GM18861 (cell line): ENCODE measurements at regions not wholly inside any gene's neighbourhood (a gene's known extent, or its start where the extent isn't known, plus 50 kb on each side); places are given as distances from the start of the nearest gene placed in this dataset.

ENCODE experiments used
- ATAC-seq: cut with Tn5 transposase; IDR thresholded peaks from one replicate; pipeline ENCODE4 v1.9.1; 2021; ENCODE audit not compliant: unreplicated experiment

DNA sequence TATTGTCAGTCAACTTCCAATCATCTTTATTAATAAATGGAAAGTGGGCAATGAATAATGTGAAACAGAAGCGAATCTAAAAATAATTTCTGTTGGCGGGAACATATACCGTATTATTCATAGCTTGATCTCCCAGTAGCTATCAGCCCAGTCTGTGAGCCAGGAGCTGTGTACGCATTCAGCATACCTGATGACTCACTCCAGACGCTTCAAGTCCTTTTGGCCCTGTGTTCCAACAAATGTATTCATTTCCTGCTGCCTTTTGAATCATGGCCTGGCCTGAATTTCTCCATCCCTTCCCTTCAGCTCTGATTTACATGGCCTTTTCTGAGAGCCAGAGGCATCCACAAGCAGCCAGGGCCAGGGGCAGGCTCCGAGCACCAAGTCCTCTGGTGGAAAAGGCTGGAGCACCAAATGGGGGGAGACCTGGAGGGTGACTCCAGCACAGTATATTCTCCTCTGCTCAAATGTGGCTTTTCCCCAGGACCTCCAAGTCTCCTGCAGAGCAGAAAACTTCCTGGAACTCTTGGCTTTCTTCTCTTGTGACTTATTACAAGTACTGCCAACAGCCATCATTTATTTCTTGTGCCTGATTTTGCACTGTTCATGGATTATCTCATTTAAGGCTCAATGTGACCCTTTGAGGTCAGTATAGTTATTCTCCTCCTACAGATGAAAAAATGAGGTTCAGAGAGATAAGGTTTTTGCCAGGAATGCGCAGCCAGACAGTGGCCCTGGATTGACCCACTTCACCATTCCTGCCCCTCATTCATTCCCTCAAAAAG is 108.7 kb downstream of the EN1 start:
- ATAC-seq, result no peak

DNA sequence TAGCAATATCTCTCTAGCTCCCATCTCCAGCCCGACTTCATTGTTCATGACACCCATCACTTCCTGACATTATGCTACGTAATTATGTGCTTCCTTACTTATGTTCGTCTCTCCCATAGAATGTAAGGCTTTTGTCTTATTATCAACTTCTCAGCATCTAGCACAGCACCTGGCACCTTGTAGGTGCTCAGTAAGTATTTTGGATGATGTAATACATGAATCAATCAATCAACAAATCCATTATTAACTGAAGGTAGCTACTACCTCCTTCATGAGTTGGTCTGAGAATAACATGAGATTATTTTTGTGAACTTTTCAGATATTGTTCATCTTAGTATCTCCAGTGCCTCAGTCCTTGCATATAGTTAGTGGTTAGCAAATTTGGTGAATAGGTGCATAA is 109.3 kb downstream of the EN1 start:
- no peak for ATAC-seq

DNA sequence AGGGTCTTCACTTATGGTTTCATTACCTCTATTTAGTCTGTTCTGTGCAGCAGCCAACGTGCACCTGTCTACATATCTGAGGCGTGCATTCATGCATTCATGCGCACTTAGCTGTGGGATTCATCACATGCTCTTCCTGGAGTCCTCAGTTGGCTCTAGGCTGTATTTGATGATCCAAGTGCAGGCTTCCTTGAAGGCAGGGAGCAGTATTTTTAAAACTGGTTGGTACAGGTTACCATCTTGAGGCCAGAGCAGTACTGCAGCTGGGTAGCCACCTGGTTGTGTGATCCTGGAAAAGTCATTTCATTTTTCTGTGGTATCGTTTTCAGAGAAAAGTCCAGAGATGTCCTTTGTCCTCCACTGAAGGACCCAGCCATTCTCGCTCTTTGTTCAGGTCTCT is 109.8 kb downstream of the EN1 start:
- ATAC-seq, result no peak

DNA sequence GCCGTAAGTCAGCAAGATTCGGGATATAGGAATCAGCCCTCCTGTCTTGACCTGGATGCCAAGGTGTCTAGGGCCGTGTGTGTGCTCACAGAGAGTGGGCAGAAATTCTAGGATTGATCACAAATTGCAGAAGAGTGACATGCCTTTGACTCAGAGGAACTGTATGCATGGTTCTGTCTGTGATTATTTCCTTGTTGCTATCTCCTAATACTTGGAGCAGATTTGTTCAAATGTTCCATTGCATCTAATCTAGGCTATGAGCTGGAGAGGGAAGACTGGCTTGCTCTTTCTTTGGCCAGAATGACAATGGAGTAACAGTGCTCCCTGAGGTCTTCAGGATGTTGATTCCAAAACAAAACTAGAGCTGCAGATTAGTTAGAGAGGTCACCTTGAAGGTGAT is 115.0 kb downstream of the EN1 start:
- ATAC-seq, result no peak

DNA sequence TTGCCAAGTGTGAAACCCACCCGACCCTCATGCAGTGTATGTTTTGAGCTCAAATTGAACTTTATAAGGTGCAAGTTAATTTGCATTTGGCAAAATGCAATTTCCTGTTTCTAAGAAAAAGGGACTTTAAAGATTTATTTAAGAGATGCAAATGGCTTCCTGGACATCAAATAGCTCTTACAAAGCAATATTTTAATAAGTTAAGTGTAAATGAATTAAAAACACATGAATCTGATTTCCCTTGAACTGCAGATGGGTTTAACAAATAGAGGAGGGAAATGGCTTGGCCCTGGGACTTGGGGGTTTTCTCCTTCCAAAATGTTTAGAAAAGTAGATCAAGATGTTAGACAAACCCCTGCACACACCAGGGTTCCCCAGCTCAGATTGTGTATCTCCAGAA is 116.0 kb downstream of the EN1 start:
- ATAC-seq, result no peak

DNA sequence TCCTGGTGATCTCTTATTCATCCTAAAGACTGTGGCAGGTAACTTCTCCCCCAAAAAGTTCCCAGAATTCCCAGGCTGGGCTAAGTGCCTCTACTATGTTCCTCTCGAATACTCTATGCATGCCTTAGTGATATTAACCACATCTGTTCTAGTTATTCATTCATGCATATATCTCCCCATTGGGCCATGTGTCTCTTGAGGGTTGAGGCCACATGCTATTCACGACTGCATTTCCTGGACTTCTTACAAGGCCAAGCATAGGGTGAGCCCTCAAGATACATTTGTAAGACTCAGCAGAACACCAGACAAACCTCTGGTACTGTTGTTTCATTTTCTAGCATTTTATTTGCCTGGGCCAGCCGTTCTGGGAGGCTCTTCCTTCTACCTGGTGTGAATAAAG is 117.0 kb downstream of the EN1 start:
- no peak for ATAC-seq

DNA sequence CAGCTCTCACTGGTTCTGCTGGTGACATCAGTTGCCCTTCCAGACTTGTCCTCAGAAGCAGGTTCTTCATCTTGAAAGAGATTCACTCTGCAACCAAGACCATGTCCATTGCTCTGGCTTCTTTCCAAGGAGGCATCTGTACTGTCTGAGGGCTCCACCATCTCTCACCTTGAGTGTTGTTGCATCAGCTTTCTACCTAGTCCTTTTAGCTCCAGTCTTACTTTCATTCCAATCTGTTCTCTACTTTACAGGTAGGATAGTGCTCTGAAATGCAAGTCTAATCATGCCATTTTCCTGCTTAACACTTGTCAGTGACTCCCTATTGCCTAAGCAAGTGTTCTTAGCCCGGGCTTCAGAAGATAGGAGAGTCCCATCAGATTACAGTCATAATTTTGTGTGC is 117.7 kb downstream of the EN1 start:
- ATAC-seq, result no peak

DNA sequence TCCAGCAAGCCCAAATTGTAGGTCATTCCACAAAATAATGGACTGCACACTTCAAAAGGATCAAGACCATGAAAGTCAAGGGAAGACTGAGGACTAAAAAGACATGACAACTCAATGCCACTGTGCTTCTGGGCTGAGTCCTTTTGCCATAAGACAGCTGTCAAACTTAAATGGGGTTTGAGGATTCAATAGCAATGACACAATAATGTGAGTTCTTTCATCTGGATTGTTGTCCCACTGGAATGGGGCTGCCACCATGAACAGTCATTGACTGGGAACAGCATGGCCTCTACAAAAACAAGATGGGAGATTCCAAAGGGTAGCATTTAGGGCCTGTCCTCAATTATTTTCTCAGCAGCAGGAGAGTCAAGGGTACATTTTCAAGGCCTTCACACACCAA is 118.5 kb downstream of the EN1 start:
- no peak for ATAC-seq

DNA sequence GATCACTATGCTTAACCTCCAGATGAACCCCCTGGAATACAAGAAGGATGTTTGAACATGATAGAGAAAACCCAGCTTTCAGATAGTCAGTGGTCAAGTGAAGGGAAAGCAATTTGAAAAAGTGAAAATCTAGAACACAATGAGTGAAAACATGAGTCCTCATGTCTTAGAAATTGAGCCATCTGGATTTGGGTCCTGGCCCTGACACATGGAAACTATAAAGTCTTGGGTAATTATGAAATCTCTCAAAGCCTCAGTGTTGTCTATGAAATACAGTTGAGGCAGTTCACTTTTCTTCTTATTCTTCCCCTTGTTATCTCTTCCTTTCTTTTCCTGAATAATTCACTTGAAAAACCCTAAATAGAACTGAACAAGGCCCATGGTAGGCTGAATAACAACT is 120.6 kb downstream of the EN1 start:
- no peak for ATAC-seq

DNA sequence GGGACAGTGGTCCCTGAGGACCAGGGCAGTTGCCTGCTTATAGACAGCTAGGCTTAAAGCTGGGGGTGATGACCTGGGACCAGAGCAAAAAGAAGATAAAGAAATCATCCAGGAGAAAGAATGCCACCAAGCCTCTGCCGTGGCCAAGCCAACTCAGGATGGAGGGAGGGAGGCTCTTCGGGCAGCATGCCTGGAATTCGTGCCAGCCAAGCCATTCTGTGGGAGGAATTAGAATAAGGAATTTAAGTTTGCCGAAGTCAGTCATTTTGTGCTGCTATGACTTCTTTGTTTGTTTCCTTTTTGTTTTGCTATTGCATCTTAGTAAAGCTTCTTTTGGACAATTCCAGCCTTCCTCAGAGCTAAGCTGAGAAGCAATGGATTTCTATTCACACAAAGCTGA is 124.1 kb downstream of the EN1 start:
- ATAC-seq, result no peak

DNA sequence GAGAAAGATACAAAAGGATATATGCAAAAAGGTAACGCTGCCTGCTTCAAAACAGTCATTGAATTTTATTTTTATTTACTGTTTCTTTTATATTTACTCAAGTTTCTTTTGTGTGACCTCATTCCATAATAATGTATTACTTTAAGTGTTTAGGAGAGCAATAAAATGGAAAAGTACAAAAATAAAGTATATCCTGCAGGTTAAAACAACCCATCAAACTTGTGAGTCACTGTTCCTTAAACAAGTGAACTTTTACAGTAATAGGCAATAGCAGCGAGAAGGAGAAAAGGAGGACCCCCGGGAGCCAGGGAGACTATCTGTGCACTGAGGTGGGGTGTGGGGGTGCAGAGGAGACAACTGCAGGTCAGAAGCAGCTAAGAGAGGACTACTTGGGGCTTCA is 124.5 kb downstream of the EN1 start:
- ATAC-seq, result no peak

DNA sequence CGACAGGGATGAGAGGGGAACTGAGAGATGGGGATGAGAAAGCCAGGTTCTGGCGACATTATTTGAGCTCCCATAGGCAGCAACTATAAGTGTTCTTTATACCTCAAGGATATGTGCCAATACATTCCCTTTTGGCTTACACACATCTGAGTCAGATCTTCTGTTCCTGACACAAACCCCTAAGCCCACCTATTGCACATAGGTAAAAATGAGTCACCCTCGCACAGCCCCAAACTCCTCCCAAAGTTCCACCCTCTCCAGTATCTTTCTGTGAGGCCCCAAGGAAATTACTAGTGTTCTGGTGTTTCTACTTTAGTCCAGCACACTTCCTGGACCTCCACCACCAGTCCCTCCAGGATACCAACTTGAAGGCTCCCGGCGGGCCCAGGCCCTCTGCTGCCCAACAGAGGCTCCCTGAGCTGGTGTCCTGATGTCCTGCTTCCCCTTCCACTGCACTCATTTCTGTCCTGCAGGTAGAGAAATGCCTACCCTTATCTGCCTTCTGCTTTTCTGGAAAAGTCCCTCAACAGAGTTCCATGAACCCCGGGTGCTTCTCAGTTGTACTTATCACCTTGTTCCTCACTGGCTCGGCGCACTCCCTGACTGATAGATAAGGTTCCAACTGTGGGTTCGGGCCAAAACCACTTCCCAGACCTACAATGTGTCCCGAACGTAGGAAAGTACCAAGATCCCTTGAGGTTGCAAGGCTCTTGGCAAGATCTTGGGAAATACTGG is 125.5 kb downstream of the EN1 start:
- ATAC-seq, result no peak

DNA sequence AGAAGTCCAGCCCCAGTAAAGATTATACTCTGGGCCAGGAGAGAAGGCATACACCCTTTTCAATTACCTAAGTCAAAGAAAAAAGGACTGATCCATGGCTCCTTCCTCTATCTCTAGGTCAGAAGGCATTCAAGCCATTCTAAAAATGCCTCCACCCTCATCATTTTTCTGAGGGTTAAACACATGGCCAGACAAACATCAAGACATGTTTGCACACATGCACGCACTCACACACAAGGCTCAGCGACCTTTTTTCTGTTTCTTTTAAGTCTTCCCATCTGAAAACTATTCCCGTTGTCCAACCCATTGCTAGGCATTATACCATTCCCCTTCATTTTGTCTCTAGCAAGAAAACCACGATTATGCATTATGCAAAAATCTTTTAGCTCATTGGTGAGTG is 126.6 kb downstream of the EN1 start:
- no peak for ATAC-seq

DNA sequence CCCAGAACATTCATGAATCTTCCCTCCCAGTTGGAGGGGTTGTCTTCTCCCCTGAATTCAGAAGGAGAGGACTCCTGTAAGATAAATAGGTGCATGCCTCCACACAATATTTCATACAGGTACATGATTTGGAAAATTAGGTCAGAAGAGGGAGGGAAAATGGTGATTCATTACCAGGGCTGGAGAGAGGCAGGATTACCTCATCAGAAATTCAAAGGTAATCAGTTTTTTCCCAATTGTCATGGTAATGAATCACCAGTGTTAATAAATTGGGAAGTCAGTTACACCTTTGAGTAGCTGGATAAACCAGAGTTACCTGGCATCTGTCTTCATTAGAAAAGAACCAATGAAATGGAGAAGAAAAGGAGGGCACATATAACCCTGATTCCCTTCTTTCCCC is 128.5 kb downstream of the EN1 start:
- ATAC-seq, result no peak

DNA sequence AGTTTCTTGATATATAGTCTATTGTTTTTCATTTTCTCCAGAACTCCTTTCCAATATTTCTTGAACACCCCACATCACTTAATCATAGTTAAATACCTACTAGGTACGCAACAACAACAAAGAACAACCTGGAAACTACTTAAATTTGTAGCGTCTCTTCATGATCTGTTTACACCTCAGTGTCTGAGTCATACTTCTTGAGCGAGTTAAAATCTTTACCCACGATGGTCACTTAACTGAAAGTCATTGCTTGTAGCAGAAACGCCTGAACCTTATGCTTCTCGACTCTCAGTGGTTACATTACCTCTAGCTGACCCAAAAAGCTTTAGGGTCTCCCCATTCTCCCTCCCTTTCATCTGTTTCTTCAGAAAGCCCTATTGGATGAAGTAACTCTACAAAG is 131.3 kb downstream of the EN1 start:
- no peak for ATAC-seq

DNA sequence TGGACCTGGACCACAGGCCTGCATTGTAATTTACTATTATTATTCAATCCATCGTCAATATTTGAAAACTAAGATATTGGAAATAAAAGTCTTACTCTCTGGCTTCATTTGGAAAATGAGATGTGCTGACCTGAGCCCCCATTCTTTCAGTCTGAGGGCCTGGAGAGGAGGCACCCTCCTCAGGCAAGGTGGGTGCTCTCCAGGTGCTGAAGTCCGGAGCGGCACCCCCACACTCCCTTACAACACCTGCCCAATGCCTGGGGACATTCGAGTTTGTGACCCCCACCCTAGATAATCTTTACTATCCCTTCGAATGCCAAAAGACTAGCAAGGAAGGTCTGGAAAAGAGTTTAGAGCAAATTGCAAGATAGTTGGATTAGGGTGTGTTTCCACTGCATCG is 133.3 kb downstream of the EN1 start:
- ATAC-seq, result no peak

DNA sequence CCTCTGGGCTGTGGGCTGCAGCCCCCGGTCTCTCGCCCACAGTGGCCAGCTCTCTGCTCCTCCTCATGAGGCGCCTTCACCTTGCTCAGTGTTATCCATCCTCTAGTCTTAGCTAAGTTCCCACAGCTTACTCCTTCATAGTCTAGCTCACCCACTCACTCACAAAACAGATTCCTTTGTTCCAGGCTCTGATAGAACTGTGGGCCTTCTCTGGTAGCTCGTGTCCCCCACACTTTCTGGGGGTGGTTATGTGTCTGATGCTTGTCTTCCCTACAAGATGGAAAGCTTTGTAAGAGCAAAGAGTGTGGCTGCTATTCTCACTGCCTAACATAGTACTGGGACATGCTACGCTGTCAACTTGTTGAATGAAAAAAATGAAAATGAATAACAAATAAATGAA is 135.8 kb downstream of the EN1 start:
- ATAC-seq, result no peak

DNA sequence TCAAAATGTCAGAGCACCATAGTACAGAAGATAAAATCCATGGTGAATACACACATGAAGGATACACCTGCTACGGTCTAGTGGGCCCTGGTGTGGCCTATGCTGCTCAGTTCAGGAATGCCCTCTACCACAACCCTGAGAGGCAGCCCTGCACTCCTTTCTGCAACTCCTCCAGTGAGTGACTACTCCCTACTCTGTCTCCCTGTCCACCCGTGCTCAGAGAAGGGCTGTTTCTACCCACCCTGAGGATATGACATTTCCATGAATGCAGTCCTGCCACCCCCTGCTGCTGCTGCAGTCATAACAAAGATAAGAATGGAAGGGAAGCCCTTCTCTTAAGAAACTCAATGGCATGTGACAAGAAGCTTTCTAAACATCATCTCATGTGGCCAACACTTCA is 137.0 kb downstream of the EN1 start:
- ATAC-seq, result no peak

DNA sequence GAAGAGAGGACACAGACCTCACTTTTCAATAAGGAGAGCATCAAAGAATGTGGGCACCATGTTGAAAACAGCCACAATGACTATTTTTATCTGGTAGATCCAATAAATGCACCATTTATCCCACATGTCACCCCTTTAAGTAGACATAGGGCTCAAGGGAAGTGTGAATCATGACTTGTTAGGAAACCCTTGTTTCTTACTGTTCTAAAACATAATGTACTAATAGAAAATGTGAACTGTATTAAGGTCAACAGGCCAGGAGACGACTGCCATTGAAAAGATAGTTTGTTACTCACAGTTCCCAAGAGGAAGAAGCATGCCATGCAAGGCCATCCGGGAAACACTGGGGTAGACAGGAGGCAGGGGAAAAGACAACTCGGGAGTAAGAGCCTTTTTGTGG is 137.7 kb downstream of the EN1 start:
- ATAC-seq, result no peak

DNA sequence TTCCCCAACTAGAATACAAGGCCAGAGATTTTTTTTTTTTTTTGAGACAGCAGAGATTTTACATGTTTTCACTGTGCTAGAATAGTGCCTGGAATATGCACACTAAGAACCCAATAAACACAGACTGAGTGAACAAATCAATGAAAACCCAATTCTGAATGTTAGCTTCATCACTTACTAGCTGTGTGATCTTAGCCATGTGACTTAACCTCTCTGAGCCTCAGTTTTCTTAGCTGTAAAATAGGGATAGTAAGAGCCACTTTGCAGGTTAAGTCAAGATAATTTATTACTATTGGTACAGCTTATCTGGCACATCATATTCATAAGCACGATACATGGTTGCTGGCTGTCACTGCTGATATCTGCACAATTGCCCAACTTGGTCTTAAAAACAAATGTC is 140.6 kb downstream of the EN1 start:
- ATAC-seq, result no peak

DNA sequence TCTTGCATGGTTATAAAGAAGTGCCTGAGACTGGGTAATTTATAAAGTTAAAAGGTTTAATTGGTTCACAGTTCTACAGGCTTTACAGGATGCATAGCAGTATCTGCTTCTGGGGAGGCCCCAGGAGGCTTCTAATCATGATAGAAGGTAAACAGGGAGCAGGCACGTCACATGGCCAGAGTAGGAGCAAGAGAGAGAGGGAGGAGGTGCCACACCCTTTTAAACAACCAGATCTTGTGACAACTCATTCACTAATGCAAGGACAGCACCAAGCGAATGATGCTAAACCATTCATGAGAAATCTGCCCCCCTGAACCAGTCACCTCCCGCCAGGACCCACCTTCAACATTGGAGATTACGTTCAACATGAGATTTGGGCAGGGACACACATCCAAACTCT is 141.1 kb downstream of the EN1 start:
- ATAC-seq, result no peak

DNA sequence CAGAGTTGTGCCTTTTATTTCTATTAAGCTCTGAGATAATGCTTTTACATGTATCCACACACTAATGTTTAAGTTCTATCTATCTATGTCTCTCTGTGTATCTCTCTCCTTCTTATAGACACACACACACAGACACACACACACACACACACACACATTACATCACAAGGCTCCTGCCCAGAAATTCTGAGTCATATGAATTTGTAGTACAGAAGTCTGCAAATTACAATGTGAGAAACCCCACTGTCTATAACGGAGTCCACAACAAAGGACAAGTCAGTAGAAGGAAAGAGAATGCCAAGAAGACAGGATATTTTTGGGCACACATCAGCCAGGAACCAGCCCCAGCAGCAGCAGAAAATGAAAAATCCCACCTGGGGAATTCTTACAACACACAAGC is 142.4 kb downstream of the EN1 start:
- ATAC-seq, result no peak
